H9 (cell line): ENCODE measurements at regions not wholly inside any gene's neighbourhood (a gene's known extent, or its start where the extent isn't known, plus 50 kb on each side); places are given as distances from the start of the nearest gene placed in this dataset.

ENCODE experiments used
- DNase-seq: peaks from one replicate; pipeline ENCODE4 v3.0.0-alpha.2; 2017
- H2AFZ ChIP-seq: one replicate; pipeline ENCODE4 v1.6.1; 2013; ENCODE audit warnings: mild to moderate bottlenecking, low read length, control low read depth, moderate library complexity
- H2AK5ac ChIP-seq: 2 replicates; pipeline ENCODE4 v1.6.1; 2013; ENCODE audit warnings: low read length, control low read depth, mixed read lengths; ENCODE audit not compliant: insufficient read length
- H2BK120ac ChIP-seq: one replicate; pipeline ENCODE4 v1.6.1; 2013; ENCODE audit warnings: low read depth, mild to moderate bottlenecking, low read length, control low read depth, inconsistent platforms; ENCODE audit not compliant: poor library complexity, severe bottlenecking
- H2BK12ac ChIP-seq: 2 replicates; pipeline ENCODE4 v1.6.1; 2013; ENCODE audit warnings: low read length, control low read depth, mixed read lengths, low read depth; ENCODE audit not compliant: insufficient read length
- H2BK15ac ChIP-seq: 2 replicates; pipeline ENCODE4 v1.6.1; 2013; ENCODE audit warnings: low read depth, low read length, control low read depth
- H2BK20ac ChIP-seq: one replicate; pipeline ENCODE4 v1.6.1; 2013; ENCODE audit warnings: low read depth, mild to moderate bottlenecking, low read length, control low read depth, inconsistent platforms; ENCODE audit not compliant: poor library complexity, severe bottlenecking
- H2BK5ac ChIP-seq: 2 replicates; pipeline ENCODE4 v1.6.1; 2013; ENCODE audit warnings: low read length, control low read depth, mixed read lengths; ENCODE audit not compliant: insufficient read length
- H3K14ac ChIP-seq: 2 replicates; pipeline ENCODE4 v1.6.1; 2013; ENCODE audit warnings: low read length, control low read depth; ENCODE audit not compliant: insufficient read depth
- H3K18ac ChIP-seq: 2 replicates; pipeline ENCODE4 v1.6.1; 2013; ENCODE audit warnings: low read depth, mild to moderate bottlenecking, mixed read lengths, low read length, control low read depth; ENCODE audit not compliant: insufficient read length
- H3K23ac ChIP-seq: 2 replicates; pipeline ENCODE4 v1.6.1; 2013; ENCODE audit warnings: low read length, control low read depth, mixed read lengths, low read depth; ENCODE audit not compliant: insufficient read length
- H3K23me2 ChIP-seq: 2 replicates; pipeline ENCODE4 v1.6.1; 2013; ENCODE audit warnings: low read depth, mild to moderate bottlenecking, mixed read lengths, low read length, control low read depth; ENCODE audit not compliant: insufficient read length, poor library complexity, severe bottlenecking
- H3K27ac ChIP-seq: 2 replicates; pipeline ENCODE4 v1.5.1; 2013; ENCODE audit warnings: low read length, control low read depth, mixed read lengths, low read depth; ENCODE audit not compliant: insufficient read length
- H3K27me3 ChIP-seq: 2 replicates; pipeline ENCODE4 v1.6.1; 2013; ENCODE audit warnings: low read length, control low read depth, inconsistent platforms; ENCODE audit not compliant: insufficient read depth
- H3K4ac ChIP-seq: 2 replicates; pipeline ENCODE4 v1.6.1; 2013; ENCODE audit warnings: low read depth, mild to moderate bottlenecking, control low read depth, inconsistent platforms, low read length, moderate library complexity
- H3K4me1 ChIP-seq: 2 replicates; pipeline ENCODE4 v1.6.1; 2013; ENCODE audit warnings: low read length, control low read depth, inconsistent platforms; ENCODE audit not compliant: insufficient read depth
- H3K4me2 ChIP-seq: 2 replicates; pipeline ENCODE4 v1.6.1; 2013; ENCODE audit warnings: low read length, control low read depth, mixed read lengths; ENCODE audit not compliant: insufficient read length, insufficient read depth
- H3K56ac ChIP-seq: 2 replicates; pipeline ENCODE4 v1.6.1; 2013; ENCODE audit warnings: low read depth, mild to moderate bottlenecking, mixed read lengths, low read length, control low read depth; ENCODE audit not compliant: insufficient read length
- H3K79me1 ChIP-seq: 2 replicates; pipeline ENCODE4 v1.6.1; 2013; ENCODE audit warnings: low read depth, mild to moderate bottlenecking, moderate library complexity, low read length, control low read depth, inconsistent platforms; ENCODE audit not compliant: insufficient read depth, poor library complexity, severe bottlenecking
- H3K79me2 ChIP-seq: 2 replicates; pipeline ENCODE4 v1.6.1; 2013; ENCODE audit warnings: low read length, control low read depth, inconsistent platforms; ENCODE audit not compliant: insufficient read depth
- H3K9ac ChIP-seq: 2 replicates; pipeline ENCODE4 v1.6.1; 2013; ENCODE audit warnings: low read length, control low read depth, mixed read lengths; ENCODE audit not compliant: insufficient read length; ENCODE audit errors: extremely low read depth
- H3K9me3 ChIP-seq: one replicate; pipeline ENCODE4 v1.6.1; 2013; ENCODE audit warnings: low read depth, low read length, inconsistent platforms; ENCODE audit not compliant: control insufficient read depth
- H3T11ph ChIP-seq: one replicate; pipeline ENCODE4 v1.6.1; 2013; ENCODE audit warnings: mild to moderate bottlenecking, low read length, control low read depth, inconsistent platforms
- H4K20me1 ChIP-seq: one replicate; pipeline ENCODE4 v1.6.1; 2013; ENCODE audit not compliant: control insufficient read depth, insufficient read length, insufficient read depth
- H4K5ac ChIP-seq: 2 replicates; pipeline ENCODE4 v1.6.1; 2013; ENCODE audit warnings: low read depth, mild to moderate bottlenecking, mixed read lengths, low read length, control low read depth; ENCODE audit not compliant: insufficient read length
- H4K8ac ChIP-seq: replicated peaks from 2 replicates; pipeline ENCODE4 v1.6.1; 2013; ENCODE audit warnings: low read length, control low read depth, mixed read lengths, low read depth; ENCODE audit not compliant: insufficient read length
- H4K91ac ChIP-seq: 2 replicates; pipeline ENCODE4 v1.6.1; 2013; ENCODE audit warnings: low read depth, mild to moderate bottlenecking, moderate library complexity, mixed read lengths, low read length, control low read depth; ENCODE audit not compliant: insufficient read length
- H3K27ac Mint-ChIP-seq, 3 experiments: 2 replicates in 2 of 3; 3 replicates in 1 of 3; pipeline ENCODE4 v1.8.0; 2020 to 2021; ENCODE audit warnings: mixed read lengths in 3 of 3, mild to moderate bottlenecking in 1 of 3, moderate library complexity in 1 of 3
- H3K27me3 Mint-ChIP-seq: 2 replicates; pipeline ENCODE4 v1.8.0; 2021; ENCODE audit warnings: low read depth, mild to moderate bottlenecking, moderate library complexity, mixed read lengths
- H3K36me3 Mint-ChIP-seq, 3 experiments: 2 replicates in 2 of 3; 3 replicates in 1 of 3; pipeline ENCODE4 v1.8.0; 2020 to 2021; ENCODE audit warnings: low read depth in 3 of 3, mixed read lengths in 3 of 3; ENCODE audit not compliant: insufficient read depth in 1 of 3
- H3K4me1 Mint-ChIP-seq, 2 experiments: 2 replicates each; pipeline ENCODE4 v1.8.0; 2020; ENCODE audit warnings: mixed read lengths in 2 of 2
- H3K4me3 Mint-ChIP-seq, 2 experiments: 2 replicates in 1 of 2; 3 replicates in 1 of 2; pipeline ENCODE4 v1.8.0; 2020 to 2021; ENCODE audit warnings: mild to moderate bottlenecking in 2 of 2, mixed read lengths in 2 of 2, moderate library complexity in 1 of 2
- H3K9me3 Mint-ChIP-seq, 2 experiments: 2 replicates in 1 of 2; 3 replicates in 1 of 2; pipeline ENCODE4 v1.8.0; 2020; ENCODE audit warnings: mild to moderate bottlenecking in 2 of 2, mixed read lengths in 2 of 2, moderate library complexity in 1 of 2
- WGBS: extraction: QIAGEN DNeasy Blood & Tissue Kit; methylation state at CpG from one replicate; pipeline ENCODE4 v1.1.7; 2013; ENCODE audit warnings: missing lambda C conversion rate, low lambda C conversion rate, mixed read lengths; ENCODE audit not compliant: insufficient read length; ENCODE audit errors: extremely low coverage; 5-methylcytosine and 5-hydroxymethylcytosine counted together
- TF ChIP-seq, protein P1 (sequence below): fragments of 200-600 bp; sonication (generic); conservative IDR thresholded peaks from 3 replicates; pipeline ENCODE4 v1.8.0; 2021; ENCODE audit warnings: antibody characterized with exemption, mild to moderate bottlenecking

DNA sequence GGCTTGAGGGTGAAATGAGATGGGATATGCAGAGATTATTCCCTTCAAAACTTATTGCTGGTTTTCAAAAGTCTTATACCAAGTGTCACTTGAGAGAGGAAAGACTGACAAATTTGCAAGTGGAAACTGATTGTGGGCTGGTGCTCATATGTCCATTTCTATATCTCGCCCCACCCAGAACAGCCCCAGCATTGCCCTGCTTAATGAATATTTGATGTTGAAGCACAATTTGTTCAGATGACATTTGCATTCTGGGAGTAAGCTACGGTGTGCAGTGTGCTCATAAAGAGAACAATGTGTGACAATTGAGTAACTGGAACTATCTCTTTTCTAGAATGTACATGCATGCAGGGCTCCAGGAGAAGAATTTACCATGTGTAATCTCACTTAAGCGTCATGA, 223.5 kb upstream of the TRPC5 start:
- peaks cover 1% of the 10 kb centered on the region; the same call in 1 of the 2 replicates for H3K27me3 Mint-ChIP-seq
- no peaks in the 10 kb centered on the region for H3K23me2 ChIP-seq

More for the DNA sequence above, 223.5 kb upstream of the TRPC5 start:
- no peak for DNase-seq
- Histone ChIP-seq H4K5ac (no peak overlapping the region), H3K4me2 (no peak overlapping the region), H2AFZ (no peak overlapping the region), H3K27ac (no peak overlapping the region), H3K79me2 (no peaks in the 10 kb centered on the region), H3K79me1 (no peaks in the 10 kb centered on the region), H2BK20ac (no peak overlapping the region), H3K4me1 (peaks cover 8% of the 10 kb centered on the region; the same call in 1 of the 2 replicates), H2AK5ac (no peak overlapping the region), H3K9ac (no peak overlapping the region), H2BK15ac (no peak overlapping the region), H4K20me1 (no peaks in the 10 kb centered on the region), H2BK5ac (no peak overlapping the region), H3T11ph (no peak overlapping the region), H3K27me3 (no peaks in the 10 kb centered on the region), H4K91ac (no peak overlapping the region), H3K18ac (no peak overlapping the region), H4K8ac (no peak overlapping the region), H3K9me3 (no peaks in the 10 kb centered on the region), H3K4ac (no peak overlapping the region), H2BK12ac (no peak overlapping the region), H2BK120ac (no peak overlapping the region), H3K14ac (no peak overlapping the region), H3K23ac (no peak overlapping the region), H3K56ac (no peak overlapping the region)
- H3K4me1 Mint-ChIP-seq = peaks cover 12 to 13% of the 10 kb centered on the region in 2 experiments
- H3K27ac Mint-ChIP-seq = no peak overlapping the region
- H3K9me3 Mint-ChIP-seq = no peaks in the 10 kb centered on the region
- WGBS = no CpG with 5 or more reads among the region's 3 CpGs
- TF ChIP-seq, protein P1, sequence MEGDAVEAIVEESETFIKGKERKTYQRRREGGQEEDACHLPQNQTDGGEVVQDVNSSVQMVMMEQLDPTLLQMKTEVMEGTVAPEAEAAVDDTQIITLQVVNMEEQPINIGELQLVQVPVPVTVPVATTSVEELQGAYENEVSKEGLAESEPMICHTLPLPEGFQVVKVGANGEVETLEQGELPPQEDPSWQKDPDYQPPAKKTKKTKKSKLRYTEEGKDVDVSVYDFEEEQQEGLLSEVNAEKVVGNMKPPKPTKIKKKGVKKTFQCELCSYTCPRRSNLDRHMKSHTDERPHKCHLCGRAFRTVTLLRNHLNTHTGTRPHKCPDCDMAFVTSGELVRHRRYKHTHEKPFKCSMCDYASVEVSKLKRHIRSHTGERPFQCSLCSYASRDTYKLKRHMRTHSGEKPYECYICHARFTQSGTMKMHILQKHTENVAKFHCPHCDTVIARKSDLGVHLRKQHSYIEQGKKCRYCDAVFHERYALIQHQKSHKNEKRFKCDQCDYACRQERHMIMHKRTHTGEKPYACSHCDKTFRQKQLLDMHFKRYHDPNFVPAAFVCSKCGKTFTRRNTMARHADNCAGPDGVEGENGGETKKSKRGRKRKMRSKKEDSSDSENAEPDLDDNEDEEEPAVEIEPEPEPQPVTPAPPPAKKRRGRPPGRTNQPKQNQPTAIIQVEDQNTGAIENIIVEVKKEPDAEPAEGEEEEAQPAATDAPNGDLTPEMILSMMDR = no peak
- no peak overlapping the region for H3K4me3 Mint-ChIP-seq
- no peaks in the 10 kb centered on the region for H3K36me3 Mint-ChIP-seq
